ENCODE measurements at regions not wholly inside any gene's neighbourhood (a gene's known extent, or its start where the extent isn't known, plus 50 kb on each side); places are given as distances from the start of the nearest gene placed in this dataset.

GRCh38 chr6:21947731-21948386, 349.0 kb downstream of the PRL start:
- no peak for TF ChIP-seq CTCF (IDR thresholded peaks at IDR 0.05)
- TF ChIP-seq EZH2 (IDR thresholded peaks at IDR 0.05; ENCODE audit: borderline replicate concordance, insufficient read depth, low read depth, low read length, poor library complexity, severe bottlenecking), result no peak

Data from B cell (primary cell).